ENCODE measurements at regions not wholly inside any gene's neighbourhood (a gene's known extent, or its start where the extent isn't known, plus 50 kb on each side); places are given as distances from the start of the nearest gene placed in this dataset.

DNA sequence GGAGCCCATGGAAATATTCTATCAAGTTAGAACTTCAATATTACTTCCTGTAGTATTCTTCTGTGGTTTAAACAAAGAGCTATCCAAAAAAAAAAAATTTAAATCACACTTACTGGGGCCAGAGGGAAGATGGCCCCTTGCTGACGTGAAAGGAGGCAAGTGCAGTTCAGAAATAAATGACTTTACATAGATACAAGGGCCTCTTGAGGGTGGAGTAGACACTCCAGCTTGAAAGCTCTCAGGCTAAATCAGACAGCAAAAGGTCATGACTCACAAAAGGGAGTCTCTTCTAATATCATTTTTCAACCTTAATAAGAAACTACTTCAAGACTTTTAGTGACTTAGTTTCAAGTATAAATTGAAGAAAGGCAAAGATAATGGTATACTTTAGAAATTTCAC lies 1160.3 kb downstream of the FAM181B start:
- TF ChIP-seq, protein P1, sequence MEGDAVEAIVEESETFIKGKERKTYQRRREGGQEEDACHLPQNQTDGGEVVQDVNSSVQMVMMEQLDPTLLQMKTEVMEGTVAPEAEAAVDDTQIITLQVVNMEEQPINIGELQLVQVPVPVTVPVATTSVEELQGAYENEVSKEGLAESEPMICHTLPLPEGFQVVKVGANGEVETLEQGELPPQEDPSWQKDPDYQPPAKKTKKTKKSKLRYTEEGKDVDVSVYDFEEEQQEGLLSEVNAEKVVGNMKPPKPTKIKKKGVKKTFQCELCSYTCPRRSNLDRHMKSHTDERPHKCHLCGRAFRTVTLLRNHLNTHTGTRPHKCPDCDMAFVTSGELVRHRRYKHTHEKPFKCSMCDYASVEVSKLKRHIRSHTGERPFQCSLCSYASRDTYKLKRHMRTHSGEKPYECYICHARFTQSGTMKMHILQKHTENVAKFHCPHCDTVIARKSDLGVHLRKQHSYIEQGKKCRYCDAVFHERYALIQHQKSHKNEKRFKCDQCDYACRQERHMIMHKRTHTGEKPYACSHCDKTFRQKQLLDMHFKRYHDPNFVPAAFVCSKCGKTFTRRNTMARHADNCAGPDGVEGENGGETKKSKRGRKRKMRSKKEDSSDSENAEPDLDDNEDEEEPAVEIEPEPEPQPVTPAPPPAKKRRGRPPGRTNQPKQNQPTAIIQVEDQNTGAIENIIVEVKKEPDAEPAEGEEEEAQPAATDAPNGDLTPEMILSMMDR (IDR thresholded peaks at IDR 0.05; ENCODE audit: low read length), result no peak
- TF ChIP-seq EZH2 (IDR thresholded peaks at IDR 0.05; ENCODE audit: borderline replicate concordance, low read length), result no peak

Measured in OCI-LY1 (cell line).